ENCODE measurements at regions not wholly inside any gene's neighbourhood (a gene's known extent, or its start where the extent isn't known, plus 50 kb on each side); places are given as distances from the start of the nearest gene placed in this dataset.

- no peak overlapping the region for H3K9ac ChIP-seq (ENCODE audit: insufficient read depth, low read length, poor library complexity, severe bottlenecking)
- no peaks in the 10 kb centered on the region for H3K4me1 ChIP-seq (ENCODE audit: control insufficient read depth in 1 of 2, insufficient read depth in 2 of 2, low read length in 2 of 2)
- TF ChIP-seq CTCF (IDR thresholded peaks at IDR 0.05), result no peak
- intact Hi-C loops (cut with micrococcal nuclease), result no loop called here
- H3K27me3 ChIP-seq (ENCODE audit: control insufficient read depth in 2 of 2, insufficient read depth in 2 of 2, low read length in 2 of 2), result no peaks in the 10 kb centered on the region
- WGBS (ENCODE audit: insufficient coverage), result 100% methylated on average over 1 of the region's 1 CpG
- H4K20me1 ChIP-seq (ENCODE audit: insufficient read depth, low read length), result no peaks in the 10 kb centered on the region
- H3K4me2 ChIP-seq (replicated peaks; ENCODE audit: extremely low read depth, low read length, poor library complexity, severe bottlenecking), result no peak overlapping the region
- no peaks in the 10 kb centered on the region for H3K36me3 Mint-ChIP-seq
- H3K27ac Mint-ChIP-seq, result no peak overlapping the region
- no peak overlapping the region for H3K4me3 ChIP-seq (replicated peaks in 1 of 3; ENCODE audit: low read depth in 2 of 3, low read length in 3 of 3)
- no peaks in the 10 kb centered on the region for H3K36me3 ChIP-seq (replicated peaks in 1 of 2; ENCODE audit: control insufficient read depth in 1 of 2, insufficient read depth in 2 of 2, low read length in 2 of 2)
- H3K27me3 Mint-ChIP-seq (ENCODE audit: low read depth in 3 of 3), result no peaks in the 10 kb centered on the region
- no peaks in the 10 kb centered on the region for H3K4me1 Mint-ChIP-seq
- H2AFZ ChIP-seq (ENCODE audit: insufficient read depth, low read depth, low read length, poor library complexity, severe bottlenecking), result no peak overlapping the region
- H3K4me3 Mint-ChIP-seq, result no peak overlapping the region
- DNase-seq, result no peak
- peaks cover 0 to 10% (median 2%) of the 10 kb centered on the region in 7 donors for H3K9me3 Mint-ChIP-seq
- no peak overlapping the region for H3K27ac ChIP-seq (ENCODE audit: low read depth in 1 of 2, low read length in 2 of 2)
- H3K9me3 ChIP-seq (replicated peaks in 1 of 2; ENCODE audit: control insufficient read depth in 1 of 2, insufficient read depth in 1 of 2, low read length in 2 of 2), result peaks cover 0 to 4% of the 10 kb centered on the region in 2 donors
- H3K79me2 ChIP-seq (ENCODE audit: insufficient read depth, low read length), result no peaks in the 10 kb centered on the region
These were observed 232.1 kb downstream of the CSNK1G3 start for GRCh38 chr5:123743990-123744583.

- no peaks in the 10 kb centered on the region for H3K27me3 Mint-ChIP-seq (ENCODE audit: low read depth in 3 of 3)
These were observed 223.4 kb downstream of the CSNK1G3 start for GRCh38 chr5:123735384-123735783.

More at GRCh38 chr5:123735384-123735783, 223.4 kb downstream of the CSNK1G3 start:
- no peak for DNase-seq
- H3K9ac ChIP-seq (ENCODE audit: insufficient read depth, low read length, poor library complexity, severe bottlenecking), result no peak overlapping the region
- peaks cover 13 to 17% of the 10 kb centered on the region in 2 donors for H3K9me3 ChIP-seq (replicated peaks in 1 of 2; ENCODE audit: control insufficient read depth in 1 of 2, insufficient read depth in 1 of 2, low read length in 2 of 2)
- intact Hi-C loops (cut with micrococcal nuclease), result no loop called here
- no peaks in the 10 kb centered on the region for H3K36me3 ChIP-seq (replicated peaks in 1 of 2; ENCODE audit: control insufficient read depth in 1 of 2, insufficient read depth in 2 of 2, low read length in 2 of 2)
- Mint-ChIP-seq H3K4me1 (no peaks in the 10 kb centered on the region), H3K9me3 (peaks cover 5 to 29% (median 17%) of the 10 kb centered on the region in 7 donors), H3K36me3 (no peaks in the 10 kb centered on the region), H3K4me3 (no peak overlapping the region), H3K27ac (no peak overlapping the region)
- TF ChIP-seq CTCF (IDR thresholded peaks at IDR 0.05), result no peak
- H4K20me1 ChIP-seq (ENCODE audit: insufficient read depth, low read length), result no peaks in the 10 kb centered on the region
- no peak overlapping the region for H3K4me2 ChIP-seq (replicated peaks; ENCODE audit: extremely low read depth, low read length, poor library complexity, severe bottlenecking)
- no peak overlapping the region for H2AFZ ChIP-seq (ENCODE audit: insufficient read depth, low read depth, low read length, poor library complexity, severe bottlenecking)
- no peak overlapping the region for H3K4me3 ChIP-seq (replicated peaks in 1 of 3; ENCODE audit: low read depth in 2 of 3, low read length in 3 of 3)
- WGBS (ENCODE audit: insufficient coverage), result no CpG with 5 or more reads among the region's 1 CpG
- no peak overlapping the region for H3K27ac ChIP-seq (ENCODE audit: low read depth in 1 of 2, low read length in 2 of 2)
- H3K4me1 ChIP-seq (ENCODE audit: control insufficient read depth in 1 of 2, insufficient read depth in 2 of 2, low read length in 2 of 2), result no peaks in the 10 kb centered on the region
- no peaks in the 10 kb centered on the region for H3K27me3 ChIP-seq (ENCODE audit: control insufficient read depth in 2 of 2, insufficient read depth in 2 of 2, low read length in 2 of 2)
- no peaks in the 10 kb centered on the region for H3K79me2 ChIP-seq (ENCODE audit: insufficient read depth, low read length)

Measured in CD14-positive monocyte (primary cell).